Effector memory CD8-positive, alpha-beta T cell (primary cell): ENCODE measurements at regions not wholly inside any gene's neighbourhood (a gene's known extent, or its start where the extent isn't known, plus 50 kb on each side); places are given as distances from the start of the nearest gene placed in this dataset.

Experiments
- ATAC-seq: fragments of 150-1000 bp; cut with Tn5 transposase; replicated peaks from 2 replicates; pipeline ENCODE4 v1.10.0; 2021; ENCODE audit warnings: mild to moderate bottlenecking, moderate library complexity
- DNase-seq, 3 experiments: peaks; one replicate each; pipeline ENCODE4 v3.0.0; 2021
- H3K27ac Mint-ChIP-seq, 2 donors: one replicate each; pipeline ENCODE4 v1.8.0; 2022; ENCODE audit warnings: mild to moderate bottlenecking in 2 of 2, mixed read lengths in 2 of 2, moderate library complexity in 2 of 2
- H3K27me3 Mint-ChIP-seq, 2 donors: one replicate each; pipeline ENCODE4 v1.8.0; 2022; ENCODE audit warnings: mixed read lengths in 2 of 2
- H3K36me3 Mint-ChIP-seq: one replicate; pipeline ENCODE4 v1.8.0; 2022; ENCODE audit warnings: mild to moderate bottlenecking, moderate library complexity, mixed read lengths; ENCODE audit not compliant: insufficient read depth
- H3K4me1 Mint-ChIP-seq, 2 donors: one replicate each; pipeline ENCODE4 v1.8.0; 2022; ENCODE audit warnings: low read depth in 2 of 2, mixed read lengths in 2 of 2
- H3K4me3 Mint-ChIP-seq, 2 donors: one replicate each; pipeline ENCODE4 v1.8.0; 2022; ENCODE audit warnings: mild to moderate bottlenecking in 2 of 2, mixed read lengths in 2 of 2, moderate library complexity in 2 of 2
- H3K9me3 Mint-ChIP-seq, 2 donors: one replicate each; pipeline ENCODE4 v1.8.0; 2022; ENCODE audit warnings: mixed read lengths in 2 of 2

DNA sequence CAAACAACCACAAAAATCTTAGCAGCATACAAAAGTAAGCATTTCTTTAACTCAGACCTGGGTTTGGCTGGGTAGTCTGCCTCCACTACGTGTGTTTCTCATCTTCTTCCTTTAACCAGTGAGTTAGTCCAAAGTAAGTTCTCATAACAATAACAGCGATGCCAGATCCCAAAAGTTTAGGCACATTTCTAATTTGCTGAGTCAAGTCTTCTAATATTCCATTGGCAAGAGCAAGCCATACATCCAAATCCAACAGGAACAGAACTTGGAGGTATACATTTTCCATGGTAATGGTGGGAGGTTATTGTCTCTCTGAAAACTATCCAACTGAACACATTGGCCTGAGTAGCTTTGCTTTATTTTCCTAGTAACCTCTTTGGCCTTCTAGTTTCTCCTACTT is 115.7 kb upstream of the CNTNAP2 start:
- Mint-ChIP-seq H3K4me3 (no peak overlapping the region), H3K4me1 (no peaks in the 10 kb centered on the region), H3K9me3 (peaks cover 5 to 9% of the 10 kb centered on the region in 2 donors), H3K36me3 (no peaks in the 10 kb centered on the region), H3K27me3 (no peaks in the 10 kb centered on the region), H3K27ac (no peak overlapping the region)
- ATAC-seq, result no peak
- DNase-seq, result no peak

- Mint-ChIP-seq H3K36me3 (no peaks in the 10 kb centered on the region), H3K27me3 (no peaks in the 10 kb centered on the region), H3K27ac (no peak overlapping the region), H3K9me3 (peaks cover 6 to 21% of the 10 kb centered on the region in 2 donors), H3K4me3 (no peak overlapping the region), H3K4me1 (no peaks in the 10 kb centered on the region)
- ATAC-seq (no peak), DNase-seq (no peak)
Observed at GRCh38 chr7:145989469-145989868, 127.1 kb upstream of the CNTNAP2 start.

DNA sequence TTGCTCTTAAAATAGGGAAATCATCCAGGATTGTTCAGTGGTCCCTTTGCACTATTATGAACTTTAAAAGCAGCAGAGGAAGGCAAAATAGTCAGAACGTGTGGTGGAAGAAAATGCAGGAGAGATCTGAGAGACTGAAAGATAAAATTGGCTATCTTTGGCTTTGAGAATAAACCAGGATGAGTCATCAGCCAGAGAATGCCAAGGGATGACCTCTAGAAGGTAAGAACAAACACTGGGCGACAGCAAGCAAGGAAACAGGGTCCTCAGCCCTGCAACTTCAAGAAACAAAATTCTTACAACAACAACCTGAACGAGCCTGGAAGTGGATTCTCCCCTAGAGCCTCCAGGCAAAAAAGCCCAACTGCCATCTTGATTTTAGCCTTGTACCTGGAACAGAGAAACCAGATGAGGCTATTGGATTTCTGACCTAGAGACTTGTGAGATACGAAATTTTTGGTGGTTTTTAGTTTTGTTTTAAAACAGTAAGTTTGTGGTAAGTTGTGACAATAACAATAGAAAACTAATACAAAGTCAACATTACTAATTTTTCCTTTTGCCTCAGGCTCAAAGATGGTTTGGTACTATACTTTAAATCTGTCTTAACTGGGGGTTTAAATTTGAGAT is 130.2 kb upstream of the CNTNAP2 start:
- DNase-seq (no peak), ATAC-seq (no peak)
- Mint-ChIP-seq H3K4me1 (no peaks in the 10 kb centered on the region), H3K9me3 (peaks cover 9 to 33% of the 10 kb centered on the region in 2 donors), H3K4me3 (no peak overlapping the region), H3K27me3 (no peaks in the 10 kb centered on the region), H3K27ac (no peak overlapping the region), H3K36me3 (no peaks in the 10 kb centered on the region)

DNA sequence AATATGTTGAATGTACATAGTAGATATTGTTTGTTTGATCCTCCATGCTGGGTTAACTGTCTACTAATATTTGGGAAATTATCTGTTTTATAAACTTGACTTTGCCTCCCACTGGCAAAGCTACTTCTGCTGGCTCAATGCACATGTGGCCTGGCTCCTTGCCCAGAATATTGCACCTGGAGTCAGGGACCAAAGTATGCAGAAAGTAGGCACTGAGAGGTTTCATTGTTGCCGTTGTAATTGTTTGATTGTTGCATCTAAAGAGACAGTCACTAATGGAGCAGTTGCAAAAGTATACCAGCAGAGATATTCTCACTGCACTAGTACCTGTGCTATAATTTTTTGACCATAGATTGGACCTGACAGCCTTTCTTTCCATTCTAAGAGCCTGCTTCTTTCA is 137.8 kb upstream of the CNTNAP2 start:
- Mint-ChIP-seq H3K27ac (no peak overlapping the region), H3K9me3 (peaks cover 12 to 16% of the 10 kb centered on the region in 2 donors), H3K27me3 (no peaks in the 10 kb centered on the region), H3K4me3 (no peak overlapping the region), H3K4me1 (no peaks in the 10 kb centered on the region), H3K36me3 (peaks cover 4% of the 10 kb centered on the region)
- no peak for DNase-seq
- ATAC-seq, result no peak

- H3K4me1 Mint-ChIP-seq, result no peaks in the 10 kb centered on the region
- H3K27ac Mint-ChIP-seq, result no peak overlapping the region
- no peak overlapping the region for H3K4me3 Mint-ChIP-seq
- no peaks in the 10 kb centered on the region for H3K27me3 Mint-ChIP-seq
- DNase-seq, result no peak
- H3K9me3 Mint-ChIP-seq, result peaks cover 4 to 10% of the 10 kb centered on the region in 2 donors
- no peak for ATAC-seq
- H3K36me3 Mint-ChIP-seq, result no peaks in the 10 kb centered on the region
Observed at GRCh38 chr7:145959981-145960380, 156.6 kb upstream of the CNTNAP2 start.

DNA sequence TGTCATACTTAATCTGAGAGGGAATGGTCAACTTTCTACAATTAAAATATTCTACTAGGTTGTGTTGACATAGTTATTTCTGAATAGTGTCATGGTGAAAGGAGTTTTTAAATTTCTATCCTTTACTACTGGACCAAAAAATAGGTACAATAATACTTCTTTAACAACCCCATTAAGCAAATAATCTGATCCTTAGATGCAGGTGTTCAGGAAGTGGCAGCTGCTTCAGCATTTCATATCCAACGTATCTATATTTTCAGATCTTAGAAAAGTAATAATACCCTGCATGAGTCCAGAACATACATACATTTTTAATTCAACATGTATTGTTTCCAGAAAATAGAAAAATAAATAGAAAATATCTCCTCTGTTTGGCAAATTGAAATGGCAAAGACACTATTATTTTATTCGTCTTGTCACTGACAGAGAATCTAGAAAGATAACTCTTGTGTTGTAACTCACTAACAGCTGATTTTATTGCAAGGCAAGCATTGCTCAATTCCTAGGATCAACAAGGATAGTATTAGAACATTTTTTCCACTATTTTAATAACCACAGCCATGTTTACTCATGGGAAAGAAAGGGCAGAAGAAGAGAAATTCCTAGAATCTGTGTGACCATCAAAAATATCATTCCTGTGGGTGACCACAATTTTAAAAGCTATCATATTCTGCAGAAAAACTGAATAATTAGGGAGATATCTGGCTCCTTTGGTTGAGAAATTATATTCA is 159.3 kb upstream of the CNTNAP2 start:
- Mint-ChIP-seq H3K9me3 (peaks cover 0 to 5% of the 10 kb centered on the region in 2 donors), H3K27ac (no peak overlapping the region), H3K4me1 (no peaks in the 10 kb centered on the region), H3K4me3 (no peak overlapping the region), H3K36me3 (no peaks in the 10 kb centered on the region), H3K27me3 (no peaks in the 10 kb centered on the region)
- ATAC-seq, result no peak
- DNase-seq, result no peak

DNA sequence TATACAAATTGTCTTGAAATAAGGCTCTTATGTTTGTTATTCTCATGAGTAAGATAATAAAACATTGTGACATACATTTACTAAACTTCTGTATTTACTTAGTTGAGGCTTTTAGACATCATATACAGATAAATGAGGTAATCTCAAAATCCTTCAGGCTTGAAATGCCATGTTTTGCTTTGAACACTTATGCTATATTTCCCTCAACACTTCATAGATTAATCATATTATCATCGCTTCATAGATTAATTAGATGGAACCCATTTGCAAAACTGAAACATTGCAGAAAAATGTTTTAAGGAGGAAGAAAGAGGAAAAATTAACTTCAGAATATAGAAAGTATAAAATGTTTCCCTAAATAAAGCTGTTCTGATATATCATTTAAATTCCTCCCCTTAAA is 165.0 kb upstream of the CNTNAP2 start:
- Mint-ChIP-seq H3K4me3 (no peak overlapping the region), H3K27me3 (no peaks in the 10 kb centered on the region), H3K4me1 (no peaks in the 10 kb centered on the region), H3K36me3 (no peaks in the 10 kb centered on the region), H3K9me3 (peaks cover 2 to 14% of the 10 kb centered on the region in 2 donors), H3K27ac (no peak overlapping the region)
- no peak for DNase-seq
- no peak for ATAC-seq

DNA sequence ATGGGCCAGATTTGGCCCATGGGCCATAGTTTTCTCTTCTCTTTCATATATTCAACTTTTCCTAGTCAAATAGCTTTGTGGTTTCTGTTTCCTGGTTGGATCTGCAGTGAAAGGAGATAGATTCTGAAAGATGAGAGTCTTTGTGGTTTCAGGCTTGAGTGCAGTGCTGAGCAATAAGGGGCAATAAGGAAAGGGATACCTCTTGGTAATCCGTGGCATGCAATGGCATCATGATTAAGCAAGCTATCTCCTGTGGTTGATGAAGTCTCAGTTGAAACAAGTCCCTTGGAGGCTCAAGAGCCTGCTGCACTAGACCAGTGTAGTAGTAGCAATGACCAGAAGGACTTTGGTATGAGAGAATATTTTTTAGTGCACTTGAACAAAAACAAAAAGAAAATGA is 187.7 kb upstream of the CNTNAP2 start:
- DNase-seq, result no peak
- Mint-ChIP-seq H3K4me1 (no peaks in the 10 kb centered on the region), H3K9me3 (peaks cover 10 to 23% of the 10 kb centered on the region in 2 donors), H3K36me3 (no peaks in the 10 kb centered on the region), H3K27ac (no peak overlapping the region), H3K27me3 (no peaks in the 10 kb centered on the region), H3K4me3 (no peak overlapping the region)
- ATAC-seq, result no peak

GRCh38 chr7:145919712-145920111 is 196.9 kb upstream of the CNTNAP2 start:
- no peaks in the 10 kb centered on the region for H3K4me1 Mint-ChIP-seq
- H3K4me3 Mint-ChIP-seq, result no peak overlapping the region
- DNase-seq (no peak), ATAC-seq (no peak)
- H3K27ac Mint-ChIP-seq, result no peak overlapping the region
- H3K27me3 Mint-ChIP-seq, result no peaks in the 10 kb centered on the region
- no peaks in the 10 kb centered on the region for H3K36me3 Mint-ChIP-seq
- peaks cover 13 to 28% of the 10 kb centered on the region in 2 donors for H3K9me3 Mint-ChIP-seq

DNA sequence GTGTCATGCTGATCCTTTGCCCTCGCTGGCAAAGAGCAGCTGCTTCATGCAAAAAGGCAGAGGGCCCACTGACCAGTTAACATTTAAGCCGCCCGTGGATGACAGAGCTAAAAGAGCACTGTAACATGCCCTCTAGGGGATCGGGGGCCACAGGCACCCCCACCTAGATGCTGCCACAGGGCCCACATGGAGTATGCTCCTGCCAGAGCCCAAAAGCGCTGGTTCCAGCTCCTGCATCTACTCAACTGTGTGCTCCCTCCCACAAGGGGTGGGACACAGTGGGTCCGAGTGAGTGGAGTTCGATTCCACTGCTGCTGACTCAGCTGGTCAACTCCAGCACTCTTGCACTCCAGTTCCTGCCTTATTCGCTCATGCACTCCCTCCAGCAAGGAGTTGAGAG is 199.8 kb upstream of the CNTNAP2 start:
- H3K4me3 Mint-ChIP-seq, result no peak overlapping the region
- DNase-seq, result no peak
- no peaks in the 10 kb centered on the region for H3K36me3 Mint-ChIP-seq
- no peaks in the 10 kb centered on the region for H3K4me1 Mint-ChIP-seq
- H3K27ac Mint-ChIP-seq, result no peak overlapping the region
- no peak for ATAC-seq
- H3K27me3 Mint-ChIP-seq, result no peaks in the 10 kb centered on the region
- H3K9me3 Mint-ChIP-seq, result peaks cover 12 to 22% of the 10 kb centered on the region in 2 donors

- no peaks in the 10 kb centered on the region for H3K36me3 Mint-ChIP-seq
- no peak overlapping the region for H3K4me3 Mint-ChIP-seq
- DNase-seq (no peak), ATAC-seq (no peak)
- H3K27ac Mint-ChIP-seq, result no peak overlapping the region
- no peaks in the 10 kb centered on the region for H3K27me3 Mint-ChIP-seq
- H3K4me1 Mint-ChIP-seq, result no peaks in the 10 kb centered on the region
- H3K9me3 Mint-ChIP-seq, result peaks cover 12 to 22% of the 10 kb centered on the region in 2 donors
Observed at GRCh38 chr7:145915679-145916078, 200.9 kb upstream of the CNTNAP2 start.

GRCh38 chr7:145909991-145910513 is 206.5 kb upstream of the CNTNAP2 start:
- no peak overlapping the region for H3K27ac Mint-ChIP-seq
- no peak for ATAC-seq
- no peaks in the 10 kb centered on the region for H3K27me3 Mint-ChIP-seq
- H3K36me3 Mint-ChIP-seq, result no peaks in the 10 kb centered on the region
- no peak for DNase-seq
- H3K4me1 Mint-ChIP-seq, result no peaks in the 10 kb centered on the region
- H3K9me3 Mint-ChIP-seq, result peaks cover 2 to 6% of the 10 kb centered on the region in 2 donors
- H3K4me3 Mint-ChIP-seq, result no peak overlapping the region

DNA sequence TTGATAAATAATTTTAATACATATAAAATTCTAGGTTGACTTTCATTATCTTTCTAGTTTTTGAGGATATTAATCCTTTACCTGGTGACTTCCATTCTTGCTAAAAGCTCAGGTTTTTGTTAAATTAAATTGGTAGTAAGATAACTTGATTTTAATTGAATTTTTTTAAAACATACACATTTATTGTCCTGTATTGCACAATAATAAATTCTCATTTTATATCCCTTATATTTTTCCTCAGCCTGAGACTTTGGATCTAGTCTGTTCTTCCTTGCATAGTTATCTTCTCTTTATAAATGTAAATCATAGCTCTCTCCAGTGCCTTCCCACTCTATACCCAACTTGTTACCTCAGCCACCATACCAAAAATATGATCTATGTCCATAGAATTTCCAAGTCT is 212.9 kb upstream of the CNTNAP2 start:
- no peak for DNase-seq
- H3K36me3 Mint-ChIP-seq, result peaks cover 3% of the 10 kb centered on the region
- H3K4me1 Mint-ChIP-seq, result no peaks in the 10 kb centered on the region
- no peak overlapping the region for H3K4me3 Mint-ChIP-seq
- peaks cover under 1 to 14% of the 10 kb centered on the region in 2 donors for H3K9me3 Mint-ChIP-seq
- H3K27ac Mint-ChIP-seq, result no peak overlapping the region
- no peak for ATAC-seq
- H3K27me3 Mint-ChIP-seq, result no peaks in the 10 kb centered on the region

GRCh38 chr7:145902123-145902522 is 214.5 kb upstream of the CNTNAP2 start:
- Mint-ChIP-seq H3K27ac (no peak overlapping the region), H3K4me3 (no peak overlapping the region), H3K27me3 (no peaks in the 10 kb centered on the region), H3K36me3 (peaks cover 3% of the 10 kb centered on the region), H3K9me3 (peaks cover 0 to 18% of the 10 kb centered on the region in 2 donors), H3K4me1 (no peaks in the 10 kb centered on the region)
- ATAC-seq, result no peak
- no peak for DNase-seq
